ENCODE measurements at regions not wholly inside any gene's neighbourhood (a gene's known extent, or its start where the extent isn't known, plus 50 kb on each side); places are given as distances from the start of the nearest gene placed in this dataset.

DNA sequence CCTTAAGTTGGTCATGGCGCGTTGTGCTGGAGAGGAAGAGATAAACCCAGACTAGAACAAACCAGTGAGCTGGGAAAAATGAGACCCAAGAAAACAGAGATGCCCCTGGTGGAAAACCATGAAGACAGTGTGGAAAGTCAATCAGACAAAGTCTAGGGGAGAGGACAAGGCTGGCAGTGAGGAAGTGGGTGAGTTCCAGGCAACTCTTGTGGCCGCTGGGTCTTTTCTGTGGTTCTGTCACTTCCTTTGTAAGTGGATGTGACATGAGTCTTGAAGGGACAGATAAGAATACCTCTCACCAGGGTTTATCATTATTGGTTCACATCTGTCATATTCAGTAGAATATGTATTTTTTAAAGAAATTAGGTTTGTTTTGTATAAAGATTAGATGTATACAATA lies 738.4 kb downstream of the DHX35 start:
- no peaks in the 10 kb centered on the region for H3K4me1 ChIP-seq
- intact Hi-C loops (cut with DNase I): no loop called here
- H3K27me3 ChIP-seq: no peaks in the 10 kb centered on the region
- 76 to 77% methylated on average over 3 of the region's 3 CpGs for WGBS, 2 donors
- no peaks in the 10 kb centered on the region for H3K36me3 ChIP-seq (replicated peaks in 1 of 2; ENCODE audit: insufficient read depth in 1 of 2, low read depth in 2 of 2)
- no peaks in the 10 kb centered on the region for H3K9me3 ChIP-seq
- no peak for DNase-seq
- H3K4me3 ChIP-seq: no peak overlapping the region
- TF ChIP-seq POLR2A (IDR thresholded peaks at IDR 0.05): no peak
- TF ChIP-seq, protein P1, sequence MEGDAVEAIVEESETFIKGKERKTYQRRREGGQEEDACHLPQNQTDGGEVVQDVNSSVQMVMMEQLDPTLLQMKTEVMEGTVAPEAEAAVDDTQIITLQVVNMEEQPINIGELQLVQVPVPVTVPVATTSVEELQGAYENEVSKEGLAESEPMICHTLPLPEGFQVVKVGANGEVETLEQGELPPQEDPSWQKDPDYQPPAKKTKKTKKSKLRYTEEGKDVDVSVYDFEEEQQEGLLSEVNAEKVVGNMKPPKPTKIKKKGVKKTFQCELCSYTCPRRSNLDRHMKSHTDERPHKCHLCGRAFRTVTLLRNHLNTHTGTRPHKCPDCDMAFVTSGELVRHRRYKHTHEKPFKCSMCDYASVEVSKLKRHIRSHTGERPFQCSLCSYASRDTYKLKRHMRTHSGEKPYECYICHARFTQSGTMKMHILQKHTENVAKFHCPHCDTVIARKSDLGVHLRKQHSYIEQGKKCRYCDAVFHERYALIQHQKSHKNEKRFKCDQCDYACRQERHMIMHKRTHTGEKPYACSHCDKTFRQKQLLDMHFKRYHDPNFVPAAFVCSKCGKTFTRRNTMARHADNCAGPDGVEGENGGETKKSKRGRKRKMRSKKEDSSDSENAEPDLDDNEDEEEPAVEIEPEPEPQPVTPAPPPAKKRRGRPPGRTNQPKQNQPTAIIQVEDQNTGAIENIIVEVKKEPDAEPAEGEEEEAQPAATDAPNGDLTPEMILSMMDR (IDR thresholded peaks at IDR 0.05): no peak
- ATAC-seq: no peak
- no peak overlapping the region for H3K27ac ChIP-seq

DNA sequence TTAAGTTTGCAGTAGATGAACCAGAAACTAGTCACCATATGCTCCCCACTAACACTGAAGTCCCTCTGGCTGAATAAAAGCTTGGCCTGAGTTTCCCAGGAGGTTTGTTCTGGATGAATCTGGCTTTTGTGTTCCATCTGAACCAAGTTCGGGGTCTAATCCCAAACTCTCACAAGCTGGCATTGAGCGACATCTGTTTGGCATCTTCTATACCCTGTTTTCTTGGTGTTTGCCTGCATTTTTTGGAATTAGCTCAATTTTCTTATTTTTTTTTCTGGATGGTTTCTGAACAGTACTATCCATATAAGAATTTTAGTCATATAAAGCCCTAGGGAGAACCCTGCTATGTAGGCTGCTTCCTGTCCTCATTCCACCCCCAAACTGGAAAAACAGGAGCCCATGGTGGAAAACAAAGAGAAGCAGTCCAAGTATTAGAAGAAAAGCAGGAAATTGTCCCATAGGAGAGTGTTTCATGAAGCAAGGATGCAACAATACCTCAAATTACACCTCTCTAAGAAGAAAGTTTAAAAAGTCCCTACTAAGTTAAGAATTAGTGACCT lies 737.1 kb downstream of the DHX35 start:
- intact Hi-C loops (cut with DNase I): no loop called here
- no peaks in the 10 kb centered on the region for H3K9me3 ChIP-seq
- TF ChIP-seq, protein P1 (IDR thresholded peaks at IDR 0.05): no peak
- no peak for TF ChIP-seq POLR2A (IDR thresholded peaks at IDR 0.05)
- no peaks in the 10 kb centered on the region for H3K36me3 ChIP-seq (replicated peaks in 1 of 2; ENCODE audit: insufficient read depth in 1 of 2, low read depth in 2 of 2)
- WGBS, 2 donors: 63 to 65% methylated on average over 2 of the region's 2 CpGs
- H3K4me1 ChIP-seq: no peaks in the 10 kb centered on the region
- no peak for DNase-seq
- no peak for ATAC-seq
- no peak overlapping the region for H3K27ac ChIP-seq
- no peaks in the 10 kb centered on the region for H3K27me3 ChIP-seq
- H3K4me3 ChIP-seq: no peak overlapping the region

DNA sequence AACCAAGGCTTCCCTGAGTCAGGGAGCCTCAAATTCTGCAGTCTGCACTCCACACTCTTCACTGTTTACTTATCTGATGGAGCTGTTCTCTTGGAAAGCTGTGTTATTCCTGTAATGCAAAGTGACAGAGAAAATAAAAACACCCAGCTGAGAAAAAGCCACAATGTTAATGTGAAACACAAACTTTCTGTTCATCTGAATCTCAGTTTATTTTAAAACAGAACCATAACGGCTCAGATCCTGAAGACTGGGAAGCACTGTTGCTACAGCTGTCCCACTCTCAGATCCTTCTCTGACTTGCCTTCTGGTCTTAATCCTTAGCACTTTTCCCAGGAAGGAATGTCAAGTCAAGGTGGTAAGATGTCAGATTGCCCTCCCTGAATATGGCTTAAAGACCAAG lies 736.6 kb downstream of the DHX35 start:
- Histone ChIP-seq H3K4me3 (no peak overlapping the region), H3K9me3 (no peaks in the 10 kb centered on the region), H3K27ac (no peak overlapping the region), H3K27me3 (no peaks in the 10 kb centered on the region), H3K4me1 (no peaks in the 10 kb centered on the region), H3K36me3 (replicated peaks in 1 of 2; ENCODE audit: insufficient read depth in 1 of 2, low read depth in 2 of 2) (no peaks in the 10 kb centered on the region)
- 49 to 68% methylated on average over 1 of the region's 1 CpG for WGBS, 2 donors
- TF ChIP-seq POLR2A (IDR thresholded peaks at IDR 0.05): no peak
- TF ChIP-seq, protein P1 (IDR thresholded peaks at IDR 0.05): no peak
- intact Hi-C loops (cut with DNase I): no loop called here
- ATAC-seq (no peak), DNase-seq (no peak)

DNA sequence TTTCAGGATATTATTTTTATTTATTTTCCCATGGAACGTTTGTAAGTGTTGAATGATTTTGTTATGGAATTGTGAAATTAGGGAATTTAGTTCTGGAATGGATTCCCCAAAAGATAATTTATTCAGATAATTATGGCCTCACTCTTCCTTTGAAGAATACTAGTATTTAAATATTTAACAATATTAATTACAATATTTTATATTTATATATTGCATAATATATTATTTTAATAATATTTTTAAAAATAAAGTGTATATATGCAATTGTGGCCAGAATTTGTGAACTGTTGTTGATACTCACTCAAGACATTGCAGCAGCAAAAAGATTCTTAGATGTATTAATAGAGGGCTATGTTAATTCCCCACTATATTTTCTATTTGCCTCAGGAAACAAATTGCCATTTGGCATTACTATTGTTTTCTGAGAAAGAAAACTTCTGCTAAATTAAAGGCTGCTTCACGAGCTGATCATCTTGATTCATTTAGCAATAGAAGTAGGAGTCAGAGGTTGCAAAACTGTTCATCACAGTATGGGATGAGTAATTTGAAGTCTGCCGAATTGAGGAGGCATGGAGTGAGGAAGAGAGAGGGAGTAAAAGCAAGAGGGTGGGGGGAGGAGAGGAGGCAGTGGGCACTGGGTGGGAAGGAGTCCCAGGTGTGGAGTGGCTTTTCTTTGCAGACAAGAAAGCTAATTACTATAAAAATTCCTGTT lies 729.2 kb downstream of the DHX35 start:
- Histone ChIP-seq H3K4me1 (no peaks in the 10 kb centered on the region), H3K27ac (no peak overlapping the region), H3K9me3 (no peaks in the 10 kb centered on the region), H3K36me3 (replicated peaks in 1 of 2; ENCODE audit: insufficient read depth in 1 of 2, low read depth in 2 of 2) (no peaks in the 10 kb centered on the region), H3K27me3 (no peaks in the 10 kb centered on the region), H3K4me3 (no peak overlapping the region)
- DNase-seq: no peak
- TF ChIP-seq, protein P1 (IDR thresholded peaks at IDR 0.05): no peak
- TF ChIP-seq POLR2A (IDR thresholded peaks at IDR 0.05): no peak
- no peak for ATAC-seq
- 36 to 40% methylated on average over 3 of the region's 3 CpGs for WGBS, 2 donors
- intact Hi-C loops (cut with DNase I): no loop called here

Measured in body of pancreas (tissue), 4 donors.